Endodermal cell (in vitro differentiated cells): ENCODE measurements at regions not wholly inside any gene's neighbourhood (a gene's known extent, or its start where the extent isn't known, plus 50 kb on each side); places are given as distances from the start of the nearest gene placed in this dataset.
A peak's percentile ranks its signal among the peaks of the same experiment; 100 is the strongest.

Experiments
- DNase-seq: peaks from one replicate; pipeline ENCODE4 v3.0.0-alpha.2; 2017
- H3K27ac ChIP-seq: 2 replicates; pipeline ENCODE4 v1.5.1; 2013; ENCODE audit warnings: mild to moderate bottlenecking, low read depth, low read length, moderate library complexity
- H3K27me3 ChIP-seq: 2 replicates; pipeline ENCODE4 v1.6.1; 2013; ENCODE audit warnings: mild to moderate bottlenecking, low read length, moderate library complexity; ENCODE audit not compliant: insufficient read depth, control insufficient read depth, poor library complexity, severe bottlenecking
- H3K36me3 ChIP-seq: 2 replicates; pipeline ENCODE4 v1.7.0; 2013; ENCODE audit warnings: mild to moderate bottlenecking, low read length, moderate library complexity; ENCODE audit not compliant: control insufficient read depth, insufficient read depth
- H3K4me1 ChIP-seq: one replicate; pipeline ENCODE4 v1.7.0; 2013; ENCODE audit warnings: low read length; ENCODE audit not compliant: control insufficient read depth, insufficient read depth
- H3K4me3 ChIP-seq: 2 replicates; pipeline ENCODE4 v1.5.1; 2013; ENCODE audit warnings: mild to moderate bottlenecking, low read length, moderate library complexity
- H3K9ac ChIP-seq: 2 replicates; pipeline ENCODE4 v1.6.1; 2013; ENCODE audit warnings: mild to moderate bottlenecking, low read length, moderate library complexity; ENCODE audit not compliant: poor library complexity, severe bottlenecking; ENCODE audit errors: extremely low read depth
- H3K9me3 ChIP-seq: 2 replicates; pipeline ENCODE4 v1.6.1; 2013; ENCODE audit warnings: mild to moderate bottlenecking, low read length, moderate library complexity; ENCODE audit not compliant: control insufficient read depth
- H3K27ac Mint-ChIP-seq: 2 replicates; pipeline ENCODE4 v1.8.0; 2020; ENCODE audit warnings: mixed read lengths
- H3K27me3 Mint-ChIP-seq: 2 replicates; pipeline ENCODE4 v1.8.0; 2021; ENCODE audit warnings: mild to moderate bottlenecking, mixed read lengths; ENCODE audit not compliant: insufficient read depth
- H3K36me3 Mint-ChIP-seq: 2 replicates; pipeline ENCODE4 v1.8.0; 2020; ENCODE audit warnings: low read depth, mixed read lengths
- H3K4me1 Mint-ChIP-seq: 2 replicates; pipeline ENCODE4 v1.8.0; 2020; ENCODE audit warnings: mixed read lengths
- H3K4me3 Mint-ChIP-seq: 2 replicates; pipeline ENCODE4 v1.8.0; 2020; ENCODE audit warnings: mild to moderate bottlenecking, moderate library complexity, mixed read lengths
- H3K9me3 Mint-ChIP-seq: 2 replicates; pipeline ENCODE4 v1.8.0; 2020; ENCODE audit warnings: mild to moderate bottlenecking, mixed read lengths
- CTCF ChIP-seq: fragments of 200-600 bp; sonication (generic); conservative IDR thresholded peaks from 2 replicates; pipeline ENCODE4 v1.5.0; 2021; ENCODE audit warnings: antibody characterized with exemption, mild to moderate bottlenecking
- WGBS, 2 experiments: methylation state at CpG; one replicate each; pipeline versions ENCODE4 v1.1.5 to v1.1.7; 2013; ENCODE audit warnings: missing lambda C conversion rate in 2 of 2, mixed read lengths in 1 of 2; ENCODE audit not compliant: insufficient coverage in 1 of 2, insufficient read length in 1 of 2; 5-methylcytosine and 5-hydroxymethylcytosine counted together

GRCh38 chr14:99339551-99339950 is 67.6 kb upstream of the BCL11B start:
- DNase-seq: no peak
- 87 to 92% methylated on average over 2 of the region's 2 CpGs for WGBS, 2 experiments
- H3K27ac ChIP-seq: no peak overlapping the region
- Mint-ChIP-seq H3K27ac (no peak overlapping the region), H3K9me3 (no peaks in the 10 kb centered on the region), H3K36me3 (no peaks in the 10 kb centered on the region), H3K27me3 (peaks cover 4% of the 10 kb centered on the region), H3K4me1 (no peaks in the 10 kb centered on the region), H3K4me3 (no peak overlapping the region)
- H3K9me3 ChIP-seq: peaks cover 5% of the 10 kb centered on the region
- no peaks in the 10 kb centered on the region for H3K36me3 ChIP-seq
- no peak overlapping the region for H3K9ac ChIP-seq
- H3K4me1 ChIP-seq: no peaks in the 10 kb centered on the region
- TF ChIP-seq CTCF: no peak
- H3K4me3 ChIP-seq: no peak overlapping the region
- no peaks in the 10 kb centered on the region for H3K27me3 ChIP-seq

- Mint-ChIP-seq H3K27ac (no peak overlapping the region), H3K4me1 (no peaks in the 10 kb centered on the region), H3K9me3 (no peaks in the 10 kb centered on the region), H3K27me3 (peaks cover 4% of the 10 kb centered on the region), H3K4me3 (no peak overlapping the region), H3K36me3 (no peaks in the 10 kb centered on the region)
- DNase-seq: no peak
- Histone ChIP-seq H3K4me3 (no peak overlapping the region), H3K27ac (no peak overlapping the region), H3K9me3 (peaks cover 5% of the 10 kb centered on the region), H3K36me3 (no peaks in the 10 kb centered on the region), H3K4me1 (no peaks in the 10 kb centered on the region), H3K9ac (no peak overlapping the region), H3K27me3 (no peaks in the 10 kb centered on the region)
- TF ChIP-seq CTCF: no peak
- 90 to 100% methylated on average over 3 to 5 of the region's 5 CpGs for WGBS, 2 experiments
Measured at GRCh38 chr14:99338313-99338712, 66.3 kb upstream of the BCL11B start.

GRCh38 chr14:99333841-99334635 is 62.0 kb upstream of the BCL11B start:
- peaks cover 2% of the 10 kb centered on the region for H3K27me3 Mint-ChIP-seq
- no peaks in the 10 kb centered on the region for H3K36me3 Mint-ChIP-seq
- no peak overlapping the region for H3K27ac Mint-ChIP-seq
- no peak overlapping the region for H3K4me3 Mint-ChIP-seq
- Histone ChIP-seq H3K9me3 (no peaks in the 10 kb centered on the region), H3K4me3 (no peak overlapping the region), H3K27ac (no peak overlapping the region), H3K36me3 (no peaks in the 10 kb centered on the region), H3K27me3 (no peaks in the 10 kb centered on the region), H3K4me1 (no peaks in the 10 kb centered on the region), H3K9ac (no peak overlapping the region)
- peak; percentile 48 for DNase-seq
- no peak for TF ChIP-seq CTCF
- 91 to 92% methylated on average over 19 to 21 of the region's 21 CpGs for WGBS, 2 experiments
- no peaks in the 10 kb centered on the region for H3K9me3 Mint-ChIP-seq
- no peaks in the 10 kb centered on the region for H3K4me1 Mint-ChIP-seq
